Activated CD4-positive, alpha-beta T cell treated with anti-CD3 and anti-CD28 coated beads, Interleukin-2, amount 50 U/mL, for 4 hours (primary cell): ENCODE measurements at regions not wholly inside any gene's neighbourhood (a gene's known extent, or its start where the extent isn't known, plus 50 kb on each side); places are given as distances from the start of the nearest gene placed in this dataset.

Experiments
- DNase-seq, 2 experiments: peaks; one replicate each; pipeline ENCODE4 v3.0.0-alpha.2; 2020

DNA sequence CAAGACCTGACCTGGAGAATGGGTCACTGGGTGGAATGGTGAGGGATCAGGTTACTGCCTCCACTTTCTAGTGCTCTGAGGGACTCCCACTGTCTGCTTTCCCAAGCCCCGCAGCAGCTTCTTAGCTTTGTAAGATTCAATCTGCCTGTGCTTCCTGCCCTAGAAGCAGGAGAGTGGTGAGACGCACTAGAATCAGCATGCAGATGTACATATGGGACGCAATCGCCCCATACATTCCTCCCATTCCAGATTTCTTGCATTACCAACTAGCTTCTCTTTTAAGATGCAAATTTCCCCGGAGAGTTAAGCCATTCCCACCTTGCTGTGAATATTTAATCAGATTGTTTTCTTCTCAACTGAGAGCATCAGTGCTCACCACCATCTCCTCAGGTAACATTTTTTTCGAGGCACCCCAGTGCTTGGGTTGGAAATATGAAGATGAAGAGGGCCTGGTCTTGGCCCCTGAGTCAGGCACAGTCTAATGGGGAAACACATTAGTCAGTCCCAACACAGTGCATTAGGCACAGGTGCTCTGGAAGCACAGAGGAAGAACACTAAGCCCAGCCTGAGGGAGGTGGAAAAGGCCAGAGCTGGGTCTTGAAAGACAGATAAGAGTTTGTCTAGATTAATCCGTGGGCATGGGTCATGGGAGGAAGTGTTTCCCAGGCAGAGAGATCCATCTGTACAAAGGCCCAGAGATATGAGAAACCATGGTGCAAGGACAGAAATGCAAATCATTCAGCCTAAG, 66.7 kb upstream of the PRPS1 start:
- DNase-seq = no peak

- DNase-seq = no peak
These were observed 65.8 kb upstream of the PRPS1 start for GRCh38 chrX:107562482-107562881.

GRCh38 chrX:107563824-107564223, 64.5 kb upstream of the PRPS1 start:
- DNase-seq = no peak

GRCh38 chrX:107565015-107565414, 63.3 kb upstream of the PRPS1 start:
- DNase-seq = no peak

DNA sequence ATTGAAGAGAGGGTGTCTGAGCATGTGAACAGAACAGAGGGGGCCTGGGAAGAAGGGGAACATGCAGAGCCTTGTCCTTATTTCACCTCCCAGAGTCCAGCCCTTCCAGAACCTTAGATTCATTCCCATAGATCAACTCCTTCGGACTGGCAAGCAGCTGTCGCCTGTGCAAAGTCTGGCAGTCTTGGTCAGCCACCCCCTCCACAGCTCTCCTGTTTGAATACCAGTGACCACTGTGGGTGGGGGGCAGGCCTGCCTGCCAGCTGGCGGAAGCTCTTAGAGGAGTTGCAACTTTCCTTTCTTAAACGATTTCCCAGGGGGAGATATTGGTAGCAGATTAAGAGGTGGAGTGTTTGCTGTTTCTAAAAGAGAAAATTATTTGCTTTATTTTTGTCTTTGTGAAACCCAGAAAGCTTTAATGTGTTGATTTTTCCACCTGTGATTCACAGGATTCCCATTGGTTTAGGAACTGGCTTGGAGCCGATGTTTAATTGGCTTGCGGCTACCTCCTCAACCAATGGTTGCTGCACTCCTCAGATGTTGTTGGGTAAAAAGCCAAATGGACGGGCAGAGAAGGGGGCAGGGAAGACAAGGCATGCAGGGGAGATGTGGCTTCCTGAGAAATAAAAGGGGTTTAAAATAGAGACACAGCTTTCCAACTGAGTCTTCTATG, 62.2 kb upstream of the PRPS1 start:
- no peak for DNase-seq

- DNase-seq = no peak
These were observed 61.6 kb upstream of the PRPS1 start for GRCh38 chrX:107566604-107567262.

DNA sequence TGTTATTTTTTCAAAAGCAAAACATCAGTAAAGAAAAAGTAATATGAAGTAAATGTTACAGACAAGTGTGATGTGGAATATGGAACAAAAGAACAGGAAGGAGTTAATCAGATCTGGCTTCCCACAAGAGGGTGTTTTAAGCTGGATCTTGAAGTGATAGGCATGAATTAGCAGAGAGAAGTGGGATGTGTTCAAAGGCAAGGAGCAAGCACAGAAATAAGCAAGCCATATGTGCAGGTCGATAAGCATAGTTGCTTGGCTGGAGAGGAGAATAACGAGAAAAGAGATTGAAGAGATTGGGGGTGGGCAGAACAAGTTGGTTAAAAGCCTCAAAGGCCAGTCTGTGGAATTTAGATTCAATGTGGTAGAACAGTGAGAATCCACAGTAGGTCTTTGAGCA, 60.9 kb upstream of the PRPS1 start:
- no peak for DNase-seq

GRCh38 chrX:107571296-107571998, 56.9 kb upstream of the PRPS1 start:
- no peak for DNase-seq

- DNase-seq = no peak
These were observed 55.3 kb upstream of the PRPS1 start for GRCh38 chrX:107573016-107573415.

- no peak for DNase-seq
These were observed 54.1 kb upstream of the PRPS1 start for GRCh38 chrX:107574054-107574683.

- no peak for DNase-seq
These were observed 53.6 kb upstream of the PRPS1 start for GRCh38 chrX:107574711-107575110.

DNA sequence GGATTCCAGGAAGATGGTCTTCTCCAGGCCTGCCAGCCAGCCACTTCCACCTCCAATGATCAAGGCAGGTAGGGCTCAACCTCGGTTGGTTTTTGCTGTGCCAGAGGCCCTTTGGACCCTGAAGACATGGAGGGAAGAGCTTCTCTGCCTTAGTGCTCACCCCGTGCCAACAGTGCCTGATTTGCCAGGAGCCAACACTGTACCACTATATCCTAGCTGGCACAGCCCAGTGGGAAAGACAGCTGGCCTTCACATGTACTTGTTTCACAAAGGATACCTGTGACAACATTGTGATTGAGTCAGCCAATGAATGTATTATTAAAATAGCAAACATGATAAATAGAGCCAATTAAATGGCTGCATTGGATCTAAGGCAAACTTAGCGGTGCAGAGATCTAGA, 51.9 kb upstream of the PRPS1 start:
- no peak for DNase-seq

DNA sequence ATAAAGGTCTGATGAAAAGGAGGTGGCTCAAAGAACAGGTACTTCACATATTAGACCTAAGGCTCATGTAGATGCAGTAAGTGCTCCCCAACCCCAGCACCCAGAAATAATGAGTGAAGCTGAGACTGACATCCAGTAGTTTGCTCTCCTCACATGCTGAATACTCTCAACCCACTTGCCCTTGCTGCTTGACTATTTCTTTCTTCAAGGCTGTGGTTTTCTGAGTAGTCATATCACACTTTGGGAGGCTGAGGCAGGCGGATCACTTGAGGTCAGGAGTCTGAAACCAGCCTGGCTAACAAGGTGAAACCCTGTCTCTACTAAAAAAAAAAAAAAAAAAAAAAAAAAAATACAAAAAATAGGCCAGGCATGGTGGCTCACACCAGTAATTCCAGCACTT, 51.5 kb upstream of the PRPS1 start:
- DNase-seq = no peak

DNA sequence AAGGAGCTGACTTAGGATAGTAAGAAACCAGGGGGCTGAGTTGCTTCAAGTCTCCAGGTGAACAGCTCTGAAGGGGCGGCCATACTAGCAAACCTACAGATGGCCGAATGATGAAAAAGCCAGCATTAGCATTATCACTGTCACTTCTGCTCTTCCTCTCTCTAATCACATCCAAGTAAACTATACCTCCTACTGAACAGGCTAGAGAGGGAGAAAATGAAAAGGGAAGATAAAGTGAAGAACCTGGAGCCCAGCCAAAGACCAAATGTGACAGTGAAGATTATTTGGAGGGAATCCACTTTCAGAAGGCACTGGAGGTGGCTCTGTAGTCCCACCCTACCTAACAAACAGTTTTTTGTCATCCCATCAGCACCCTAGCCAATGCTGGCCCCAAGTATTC, 50.4 kb upstream of the PRPS1 start:
- no peak for DNase-seq
